Myocyte (in vitro differentiated cells): ENCODE measurements at regions not wholly inside any gene's neighbourhood (a gene's known extent, or its start where the extent isn't known, plus 50 kb on each side); places are given as distances from the start of the nearest gene placed in this dataset.
"Not testable (repeated sequence)": the region's sequence is repeated elsewhere in the genome, so short reads cannot be mapped to it uniquely, and the experiment has no call there.

Source experiments
- DNase-seq: peaks from one replicate; pipeline ENCODE4 v3.0.0-alpha.2; 2012; ENCODE audit warnings: low read depth

- DNase-seq = no peak
Measured at GRCh38 chr5:122665051-122665450, 109.8 kb upstream of the SNX2 start.

- no peak for DNase-seq
Measured at GRCh38 chr5:122668552-122668951, 106.3 kb upstream of the SNX2 start.

GRCh38 chr5:122669709-122670108 lies 105.2 kb upstream of the SNX2 start:
- DNase-seq = not testable (repeated sequence)

GRCh38 chr5:122673343-122673742 lies 101.5 kb upstream of the SNX2 start:
- DNase-seq = no peak

GRCh38 chr5:122674385-122674784 lies 100.5 kb upstream of the SNX2 start:
- DNase-seq = no peak

- DNase-seq = no peak
Measured at GRCh38 chr5:122680623-122681350, 94.1 kb upstream of the SNX2 start.

GRCh38 chr5:122683631-122684030 lies 91.2 kb upstream of the SNX2 start:
- no peak for DNase-seq

GRCh38 chr5:122690266-122690665 lies 84.6 kb upstream of the SNX2 start:
- peak; percentile 6 for DNase-seq

- DNase-seq = no peak
Measured at GRCh38 chr5:122691931-122692330, 82.9 kb upstream of the SNX2 start.

- no peak for DNase-seq
Measured at GRCh38 chr5:122693963-122694362, 80.9 kb upstream of the SNX2 start.

- DNase-seq = no peak
Measured at GRCh38 chr5:122694884-122695283, 80.0 kb upstream of the SNX2 start.

GRCh38 chr5:122696735-122697134 lies 78.1 kb upstream of the SNX2 start:
- DNase-seq = not testable (repeated sequence)

- no peak for DNase-seq
Measured at GRCh38 chr5:122697191-122697590, 77.7 kb upstream of the SNX2 start.

- no peak for DNase-seq
Measured at GRCh38 chr5:122699201-122699600, 75.7 kb upstream of the SNX2 start.

- peak; percentile 42 for DNase-seq
Measured at GRCh38 chr5:122701640-122702523, 73.0 kb upstream of the SNX2 start.

GRCh38 chr5:122702524-122702875 lies 72.4 kb upstream of the SNX2 start:
- DNase-seq = no peak

GRCh38 chr5:122703203-122703602 lies 71.7 kb upstream of the SNX2 start:
- no peak for DNase-seq

- peak; percentile 59 for DNase-seq
Measured at GRCh38 chr5:122704247-122705036, 70.4 kb upstream of the SNX2 start.

- DNase-seq = no peak
Measured at GRCh38 chr5:122705851-122706250, 69.0 kb upstream of the SNX2 start.

GRCh38 chr5:122707796-122708195 lies 67.1 kb upstream of the SNX2 start:
- DNase-seq = no peak

- no peak for DNase-seq
Measured at GRCh38 chr5:122713041-122713440, 61.8 kb upstream of the SNX2 start.

- peak; percentile 22 for DNase-seq
Measured at GRCh38 chr5:122715095-122715494, 59.8 kb upstream of the SNX2 start.
